ENCODE measurements at regions not wholly inside any gene's neighbourhood (a gene's known extent, or its start where the extent isn't known, plus 50 kb on each side); places are given as distances from the start of the nearest gene placed in this dataset.

DNA sequence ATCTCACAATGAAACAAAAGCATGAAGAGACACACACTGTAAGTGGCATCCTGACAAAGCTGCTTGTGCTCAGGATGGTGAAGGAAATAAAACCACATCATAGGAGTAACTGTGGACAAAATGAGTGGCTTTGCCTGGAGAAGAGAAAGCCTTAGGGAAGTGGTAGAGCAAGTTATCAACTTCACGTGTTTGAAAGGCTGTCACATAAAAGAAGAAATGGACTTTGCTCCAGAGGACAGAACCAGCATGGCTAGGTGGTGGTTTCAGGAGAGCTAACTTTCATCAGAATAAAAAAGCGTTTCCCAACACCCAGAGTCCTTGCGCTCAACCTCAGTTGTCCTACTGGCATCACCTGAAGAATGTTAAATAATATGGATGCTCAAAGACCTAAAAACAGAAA, 139.9 kb downstream of the SETD4 start:
- H3K4me3 Mint-ChIP-seq: no peak overlapping the region
- DNase-seq (ENCODE audit: low read depth, low spot score): no peak
- H3K27me3 Mint-ChIP-seq (ENCODE audit: low read depth): peaks cover 3% of the 10 kb centered on the region
- TF ChIP-seq, protein P1, sequence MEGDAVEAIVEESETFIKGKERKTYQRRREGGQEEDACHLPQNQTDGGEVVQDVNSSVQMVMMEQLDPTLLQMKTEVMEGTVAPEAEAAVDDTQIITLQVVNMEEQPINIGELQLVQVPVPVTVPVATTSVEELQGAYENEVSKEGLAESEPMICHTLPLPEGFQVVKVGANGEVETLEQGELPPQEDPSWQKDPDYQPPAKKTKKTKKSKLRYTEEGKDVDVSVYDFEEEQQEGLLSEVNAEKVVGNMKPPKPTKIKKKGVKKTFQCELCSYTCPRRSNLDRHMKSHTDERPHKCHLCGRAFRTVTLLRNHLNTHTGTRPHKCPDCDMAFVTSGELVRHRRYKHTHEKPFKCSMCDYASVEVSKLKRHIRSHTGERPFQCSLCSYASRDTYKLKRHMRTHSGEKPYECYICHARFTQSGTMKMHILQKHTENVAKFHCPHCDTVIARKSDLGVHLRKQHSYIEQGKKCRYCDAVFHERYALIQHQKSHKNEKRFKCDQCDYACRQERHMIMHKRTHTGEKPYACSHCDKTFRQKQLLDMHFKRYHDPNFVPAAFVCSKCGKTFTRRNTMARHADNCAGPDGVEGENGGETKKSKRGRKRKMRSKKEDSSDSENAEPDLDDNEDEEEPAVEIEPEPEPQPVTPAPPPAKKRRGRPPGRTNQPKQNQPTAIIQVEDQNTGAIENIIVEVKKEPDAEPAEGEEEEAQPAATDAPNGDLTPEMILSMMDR (conservative IDR thresholded peaks at IDR 0.05): no peak
- no peak overlapping the region for H3K27ac Mint-ChIP-seq (ENCODE audit: unreplicated experiment)
- peaks cover 13% of the 10 kb centered on the region for H3K4me1 Mint-ChIP-seq
- H3K9me3 Mint-ChIP-seq: peaks cover 11% of the 10 kb centered on the region
- H3K36me3 Mint-ChIP-seq (ENCODE audit: low read depth): no peaks in the 10 kb centered on the region

DNA sequence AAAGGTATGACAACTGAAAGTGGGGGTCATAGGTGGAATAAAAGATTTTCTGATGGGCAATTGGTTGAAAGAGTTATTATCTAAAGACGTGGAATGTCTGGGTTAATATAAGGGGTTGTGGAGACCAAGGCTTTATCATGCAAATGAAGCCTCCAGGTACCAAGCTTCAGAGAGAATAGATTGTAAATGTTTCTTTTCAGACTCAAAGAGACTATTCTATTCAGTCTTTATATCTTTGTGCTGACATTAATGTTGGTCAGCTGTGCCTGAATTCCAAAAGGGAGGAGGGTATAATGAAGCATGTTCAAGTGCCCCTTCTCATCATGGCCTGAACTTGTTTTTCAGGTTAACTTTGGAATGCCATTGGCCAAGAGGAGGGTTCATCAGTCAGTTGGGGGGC, 145.3 kb downstream of the SETD4 start:
- Mint-ChIP-seq H3K4me1 (no peaks in the 10 kb centered on the region), H3K27ac (ENCODE audit: unreplicated experiment) (no peak overlapping the region), H3K9me3 (peaks cover 9% of the 10 kb centered on the region), H3K36me3 (ENCODE audit: low read depth) (no peaks in the 10 kb centered on the region), H3K4me3 (no peak overlapping the region), H3K27me3 (ENCODE audit: low read depth) (no peaks in the 10 kb centered on the region)
- TF ChIP-seq, protein P1 (conservative IDR thresholded peaks at IDR 0.05): no peak
- DNase-seq (ENCODE audit: low read depth, low spot score): no peak

DNA sequence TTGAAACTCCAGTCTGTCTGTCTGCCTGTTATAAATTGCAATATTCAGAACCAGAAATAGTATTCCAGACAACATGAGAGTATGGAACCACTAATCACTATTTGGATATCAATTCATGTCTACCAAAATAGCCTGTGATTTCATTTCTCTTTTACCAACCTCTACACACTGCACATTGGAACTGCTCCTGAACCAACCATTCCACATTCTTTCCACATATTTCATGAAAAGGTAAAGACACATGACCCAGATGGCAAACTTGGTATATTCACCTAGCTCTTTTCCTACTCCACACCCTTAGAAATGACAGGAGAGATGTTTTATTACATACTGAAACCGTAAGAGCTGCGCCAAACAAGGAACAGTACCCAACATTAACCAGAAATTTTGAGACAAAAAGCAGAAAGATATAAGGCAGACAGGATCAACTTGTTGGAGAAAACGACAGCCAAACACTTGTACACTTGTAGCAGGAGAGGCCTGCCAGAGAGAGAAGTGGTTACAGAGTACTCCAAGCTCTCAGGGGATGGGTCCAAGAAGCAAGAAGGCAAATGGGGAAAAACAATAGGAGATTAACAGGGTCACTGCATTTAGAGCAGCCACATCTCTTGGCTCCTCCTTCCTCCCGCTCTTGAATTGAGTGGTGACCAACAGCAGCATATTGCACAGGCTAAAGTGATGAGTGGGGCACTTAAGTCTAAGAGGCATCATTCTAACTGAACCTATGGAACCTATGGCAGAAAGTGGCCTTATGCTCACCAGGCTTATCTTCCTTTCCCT, 148.7 kb downstream of the SETD4 start:
- H3K4me1 Mint-ChIP-seq: no peaks in the 10 kb centered on the region
- no peaks in the 10 kb centered on the region for H3K36me3 Mint-ChIP-seq (ENCODE audit: low read depth)
- no peak for DNase-seq (ENCODE audit: low read depth, low spot score)
- TF ChIP-seq, protein P1 (conservative IDR thresholded peaks at IDR 0.05): no peak
- H3K4me3 Mint-ChIP-seq: no peak overlapping the region
- H3K9me3 Mint-ChIP-seq: peaks cover 9% of the 10 kb centered on the region
- H3K27ac Mint-ChIP-seq (ENCODE audit: unreplicated experiment): no peak overlapping the region
- H3K27me3 Mint-ChIP-seq (ENCODE audit: low read depth): no peaks in the 10 kb centered on the region

DNA sequence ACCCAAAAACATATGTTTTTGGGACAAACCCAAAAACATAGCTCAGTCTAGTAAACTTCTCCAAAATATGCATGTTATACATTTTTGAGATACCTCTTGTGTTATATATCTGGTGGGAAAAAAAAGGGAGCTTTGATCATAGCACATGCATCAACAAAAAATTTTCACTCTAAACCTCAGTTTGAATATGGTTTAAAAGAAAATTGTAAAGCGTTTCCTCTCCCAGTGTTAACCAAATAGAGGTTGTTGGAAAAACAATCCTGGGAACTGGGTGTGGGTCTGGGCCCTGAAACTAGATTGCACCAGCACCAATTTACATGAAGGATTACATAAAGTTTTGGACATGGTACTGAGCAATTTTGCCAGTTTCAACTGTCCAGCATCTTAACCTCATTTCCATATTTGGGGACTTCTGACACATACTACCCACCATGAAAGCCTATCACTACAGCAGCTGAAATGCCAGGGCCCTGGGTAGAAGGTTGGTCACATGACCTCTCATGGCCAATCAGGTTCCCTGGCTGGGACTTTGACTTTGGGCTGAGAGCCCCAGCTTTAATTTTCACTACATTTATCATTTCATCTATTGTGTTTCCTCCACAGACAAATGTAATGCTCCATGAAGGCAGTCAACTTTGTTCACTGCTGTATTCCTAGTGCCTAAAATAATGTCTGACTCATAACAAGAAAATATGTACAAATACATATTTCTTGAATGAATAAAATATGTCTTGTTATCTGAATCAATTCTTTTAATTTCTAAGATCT, 150.7 kb downstream of the SETD4 start:
- TF ChIP-seq, protein P1 (conservative IDR thresholded peaks at IDR 0.05): no peak
- Mint-ChIP-seq H3K4me3 (no peak overlapping the region), H3K4me1 (no peaks in the 10 kb centered on the region)

DNA sequence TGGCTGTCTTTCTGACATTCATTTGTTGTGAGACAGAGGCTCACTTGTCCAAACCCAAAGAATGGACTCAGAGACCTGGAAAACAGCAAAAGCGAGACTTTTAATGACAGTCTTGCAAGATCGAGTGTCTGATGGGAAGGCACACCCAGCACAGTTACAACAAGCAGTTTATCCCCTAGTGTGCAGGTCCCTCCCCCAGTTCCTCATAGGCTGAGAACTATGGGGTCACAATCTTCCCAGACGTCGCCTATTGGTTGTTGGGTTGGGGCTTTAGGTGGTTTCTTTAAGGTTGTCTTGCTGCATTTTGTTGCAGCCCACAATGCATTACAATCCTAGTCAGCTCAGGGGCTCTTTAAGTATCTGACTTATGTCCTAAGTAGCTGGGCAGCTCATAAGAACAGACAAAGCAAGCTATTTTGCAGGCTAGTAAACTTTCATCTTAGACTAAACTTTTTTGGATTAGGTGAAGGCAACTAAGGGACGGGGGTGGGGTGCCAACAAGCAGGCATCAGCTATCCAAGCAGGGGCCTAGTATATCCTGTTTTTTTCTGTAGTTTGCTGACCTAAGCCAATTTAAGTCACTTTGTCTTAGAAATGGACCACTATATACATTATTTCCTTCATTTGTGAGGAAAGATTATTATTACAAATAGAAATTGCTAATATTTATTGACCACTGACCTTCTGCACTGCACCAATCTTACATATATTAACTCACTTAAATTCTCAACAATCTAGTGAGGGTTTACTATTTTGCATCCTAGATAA, 151.8 kb downstream of the SETD4 start:
- no peak for DNase-seq (ENCODE audit: low read depth, low spot score)
- no peaks in the 10 kb centered on the region for H3K27me3 Mint-ChIP-seq (ENCODE audit: low read depth)
- H3K4me1 Mint-ChIP-seq: no peaks in the 10 kb centered on the region
- H3K27ac Mint-ChIP-seq (ENCODE audit: unreplicated experiment): no peak overlapping the region
- peaks cover 8% of the 10 kb centered on the region for H3K9me3 Mint-ChIP-seq
- H3K36me3 Mint-ChIP-seq (ENCODE audit: low read depth): no peaks in the 10 kb centered on the region
- TF ChIP-seq, protein P1 (conservative IDR thresholded peaks at IDR 0.05): no peak
- no peak overlapping the region for H3K4me3 Mint-ChIP-seq

More for the DNA sequence above, 150.7 kb downstream of the SETD4 start:
- no peaks in the 10 kb centered on the region for H3K36me3 Mint-ChIP-seq (ENCODE audit: low read depth)
- no peak for DNase-seq (ENCODE audit: low read depth, low spot score)
- no peak overlapping the region for H3K27ac Mint-ChIP-seq (ENCODE audit: unreplicated experiment)
- no peaks in the 10 kb centered on the region for H3K27me3 Mint-ChIP-seq (ENCODE audit: low read depth)
- H3K9me3 Mint-ChIP-seq: peaks cover 4% of the 10 kb centered on the region
